ENCODE measurements at regions not wholly inside any gene's neighbourhood (a gene's known extent, or its start where the extent isn't known, plus 50 kb on each side); places are given as distances from the start of the nearest gene placed in this dataset.

DNA sequence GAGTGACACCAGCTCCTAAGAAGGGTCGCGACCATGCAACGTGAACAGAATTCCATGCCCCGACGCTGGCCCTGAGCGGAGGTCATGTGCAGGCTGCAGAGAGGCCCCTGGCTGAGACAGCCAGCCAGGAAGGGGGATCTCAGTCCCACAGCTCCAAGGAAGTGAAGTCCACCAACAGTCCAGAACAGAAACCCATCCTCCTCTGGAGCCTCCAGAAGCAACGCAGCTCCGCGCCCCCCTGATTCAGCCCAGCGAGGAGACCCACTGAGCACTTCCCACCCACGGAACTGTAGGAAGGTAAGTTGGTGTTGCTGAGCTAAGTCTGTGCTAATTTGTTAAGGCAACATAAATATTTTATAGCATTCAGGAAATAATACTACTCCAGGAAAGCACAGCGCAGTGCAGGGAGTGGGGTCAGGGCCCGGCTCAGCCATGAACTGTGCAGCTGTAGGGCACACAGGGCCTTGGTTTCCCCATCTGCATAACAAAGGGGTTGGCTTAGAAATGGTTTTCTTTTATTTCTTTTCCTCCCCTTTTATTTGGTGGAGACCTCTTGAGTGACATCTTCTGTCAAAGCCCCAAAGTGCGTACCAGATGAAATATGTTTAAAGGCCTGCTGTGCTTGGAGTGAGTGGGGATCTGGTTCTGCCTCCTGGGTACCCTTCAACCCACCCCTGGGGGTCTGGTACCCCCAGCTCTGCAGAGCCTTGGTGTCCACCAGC is 241.1 kb upstream of the PMEPA1 start:
- Histone ChIP-seq H3K4me3 (replicated peaks in 1 of 2; ENCODE audit: low read depth in 1 of 2, low read length in 2 of 2) (no peak overlapping the region), H3K27me3 (ENCODE audit: insufficient read depth, low read length) (0 out of 2 replicates have a peak, but pooled peaks cover 3% of the 10 kb centered on the region), H3K27ac (ENCODE audit: low read depth, low read length) (no peak overlapping the region), H3K79me2 (ENCODE audit: insufficient read depth, low read length) (no peaks in the 10 kb centered on the region), H4K20me1 (ENCODE audit: insufficient read depth) (no peaks in the 10 kb centered on the region), H3K9me3 (ENCODE audit: control insufficient read depth in 1 of 2, insufficient read depth in 1 of 2, low read depth in 1 of 2, low read length in 2 of 2) (no peaks in the 10 kb centered on the region), H3K4me2 (ENCODE audit: low read length) (no peak overlapping the region), H3K9ac (ENCODE audit: low read length) (no peak overlapping the region), H3K9me2 (ENCODE audit: insufficient read depth) (no peaks in the 10 kb centered on the region), H2AFZ (ENCODE audit: low read depth, low read length, poor library complexity, severe bottlenecking) (no peak overlapping the region), H3K4me1 (ENCODE audit: control insufficient read depth in 1 of 2, insufficient read depth in 2 of 2, low read length in 2 of 2) (no peaks in the 10 kb centered on the region), H3K36me3 (ENCODE audit: control insufficient read depth in 1 of 2, insufficient read depth in 2 of 2, low read length in 2 of 2) (no peaks in the 10 kb centered on the region)
- CTCF ChIA-PET, result no interaction called here
- POLR2A ChIA-PET, result no interaction called here
- TF ChIP-seq FOSL1 (IDR thresholded peaks at IDR 0.05; ENCODE audit: low read depth) (no peak), TCF7L2 (IDR thresholded peaks at IDR 0.05; ENCODE audit: borderline replicate concordance, extremely low read depth, insufficient read depth, insufficient read length) (no peak), SP1 (IDR thresholded peaks at IDR 0.05; ENCODE audit: low read depth) (no peak), POLR2A (IDR thresholded peaks at IDR 0.05; ENCODE audit: borderline replicate concordance, extremely low read depth, insufficient read depth, insufficient read length) (no peak), JUND (IDR thresholded peaks at IDR 0.05) (no peak), SIN3A (IDR thresholded peaks at IDR 0.05; ENCODE audit: low read depth) (no peak)
- RAD21 ChIA-PET (ENCODE audit: low non-redundant PET in 1 of 2, low total read pairs in 2 of 2, uncharacterized antibody in 2 of 2, unreplicated experiment in 2 of 2), result no interaction called here
- no peak for DNase-seq (ENCODE audit: low read depth, low spot score)
- no peak for ATAC-seq
- intact Hi-C loops (cut with micrococcal nuclease), result no loop called here
- BruUV-seq (replicated peaks), result no TSS peak

DNA sequence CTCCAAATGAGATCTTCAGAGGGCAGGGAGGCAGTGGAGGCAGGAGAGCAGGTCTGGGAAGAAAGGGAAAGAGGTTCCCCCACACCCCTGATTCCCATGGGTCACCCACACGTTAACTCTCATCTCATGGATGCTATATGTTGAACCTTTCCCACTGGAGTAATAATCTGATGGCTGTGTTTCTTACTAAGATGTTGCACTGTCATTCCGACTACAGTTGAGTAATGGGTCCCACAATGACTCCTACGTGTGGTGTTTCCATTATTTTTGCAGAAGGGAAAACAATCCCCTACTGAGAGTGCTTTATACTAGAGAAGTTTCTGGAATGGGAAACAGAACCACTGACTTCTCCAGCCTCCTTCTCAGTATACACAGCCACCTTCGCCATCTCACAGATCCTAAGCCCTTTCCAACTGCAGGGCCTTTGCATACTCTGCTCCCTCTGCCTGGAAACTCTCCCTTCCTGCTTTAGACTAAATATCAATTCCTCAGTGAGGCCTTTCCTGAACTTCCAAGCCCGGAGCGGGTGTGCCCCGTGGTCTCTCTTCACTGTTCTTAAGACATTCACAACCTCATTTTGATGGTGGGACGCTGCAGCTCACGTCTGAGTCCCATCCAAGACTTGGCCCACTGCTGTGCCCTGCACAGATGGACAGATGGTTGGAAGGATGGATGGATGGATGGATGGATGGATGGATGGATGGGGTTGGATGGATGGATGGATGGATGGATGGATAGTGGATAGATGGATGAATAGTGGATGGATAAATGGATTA is 238.6 kb upstream of the PMEPA1 start:
- Histone ChIP-seq H3K36me3 (ENCODE audit: control insufficient read depth in 1 of 2, insufficient read depth in 2 of 2, low read length in 2 of 2) (no peaks in the 10 kb centered on the region), H2AFZ (ENCODE audit: low read depth, low read length, poor library complexity, severe bottlenecking) (no peak overlapping the region), H4K20me1 (ENCODE audit: insufficient read depth) (no peaks in the 10 kb centered on the region), H3K4me1 (ENCODE audit: control insufficient read depth in 1 of 2, insufficient read depth in 2 of 2, low read length in 2 of 2) (no peaks in the 10 kb centered on the region), H3K9ac (ENCODE audit: low read length) (no peak overlapping the region), H3K79me2 (ENCODE audit: insufficient read depth, low read length) (no peaks in the 10 kb centered on the region), H3K4me3 (replicated peaks in 1 of 2; ENCODE audit: low read depth in 1 of 2, low read length in 2 of 2) (no peak overlapping the region), H3K9me3 (ENCODE audit: control insufficient read depth in 1 of 2, insufficient read depth in 1 of 2, low read depth in 1 of 2, low read length in 2 of 2) (no peaks in the 10 kb centered on the region), H3K9me2 (ENCODE audit: insufficient read depth) (no peaks in the 10 kb centered on the region), H3K27me3 (ENCODE audit: insufficient read depth, low read length) (0 out of 2 replicates have a peak, but pooled peaks cover 3% of the 10 kb centered on the region), H3K4me2 (ENCODE audit: low read length) (no peak overlapping the region), H3K27ac (ENCODE audit: low read depth, low read length) (no peak overlapping the region)
- BruUV-seq (replicated peaks), result no TSS peak
- ChIA-PET RAD21 (ENCODE audit: low non-redundant PET in 1 of 2, low total read pairs in 2 of 2, uncharacterized antibody in 2 of 2, unreplicated experiment in 2 of 2) (no interaction called here), CTCF (no interaction called here), POLR2A (no interaction called here)
- ATAC-seq (no peak), DNase-seq (ENCODE audit: low read depth, low spot score) (no peak)
- intact Hi-C loops (cut with micrococcal nuclease), result no loop called here
- TF ChIP-seq SP1 (IDR thresholded peaks at IDR 0.05; ENCODE audit: low read depth) (no peak), FOSL1 (IDR thresholded peaks at IDR 0.05; ENCODE audit: low read depth) (no peak), POLR2AphosphoS5 (IDR thresholded peaks at IDR 0.05; ENCODE audit: low read depth, low read length) (no peak), EZH2 (IDR thresholded peaks at IDR 0.05) (no peak), SRF (IDR thresholded peaks at IDR 0.05; ENCODE audit: low read depth) (no peak), EZH2phosphoT487 (IDR thresholded peaks at IDR 0.05; ENCODE audit: borderline replicate concordance) (no peak), RAD21 (IDR thresholded peaks at IDR 0.05; ENCODE audit: low read depth) (no peak), ZNF274 (IDR thresholded peaks at IDR 0.05; ENCODE audit: low read depth, low read length) (no peak), TCF7L2 (IDR thresholded peaks at IDR 0.05; ENCODE audit: borderline replicate concordance, extremely low read depth, insufficient read depth, insufficient read length) (no peak)
- TF ChIP-seq, protein P1, sequence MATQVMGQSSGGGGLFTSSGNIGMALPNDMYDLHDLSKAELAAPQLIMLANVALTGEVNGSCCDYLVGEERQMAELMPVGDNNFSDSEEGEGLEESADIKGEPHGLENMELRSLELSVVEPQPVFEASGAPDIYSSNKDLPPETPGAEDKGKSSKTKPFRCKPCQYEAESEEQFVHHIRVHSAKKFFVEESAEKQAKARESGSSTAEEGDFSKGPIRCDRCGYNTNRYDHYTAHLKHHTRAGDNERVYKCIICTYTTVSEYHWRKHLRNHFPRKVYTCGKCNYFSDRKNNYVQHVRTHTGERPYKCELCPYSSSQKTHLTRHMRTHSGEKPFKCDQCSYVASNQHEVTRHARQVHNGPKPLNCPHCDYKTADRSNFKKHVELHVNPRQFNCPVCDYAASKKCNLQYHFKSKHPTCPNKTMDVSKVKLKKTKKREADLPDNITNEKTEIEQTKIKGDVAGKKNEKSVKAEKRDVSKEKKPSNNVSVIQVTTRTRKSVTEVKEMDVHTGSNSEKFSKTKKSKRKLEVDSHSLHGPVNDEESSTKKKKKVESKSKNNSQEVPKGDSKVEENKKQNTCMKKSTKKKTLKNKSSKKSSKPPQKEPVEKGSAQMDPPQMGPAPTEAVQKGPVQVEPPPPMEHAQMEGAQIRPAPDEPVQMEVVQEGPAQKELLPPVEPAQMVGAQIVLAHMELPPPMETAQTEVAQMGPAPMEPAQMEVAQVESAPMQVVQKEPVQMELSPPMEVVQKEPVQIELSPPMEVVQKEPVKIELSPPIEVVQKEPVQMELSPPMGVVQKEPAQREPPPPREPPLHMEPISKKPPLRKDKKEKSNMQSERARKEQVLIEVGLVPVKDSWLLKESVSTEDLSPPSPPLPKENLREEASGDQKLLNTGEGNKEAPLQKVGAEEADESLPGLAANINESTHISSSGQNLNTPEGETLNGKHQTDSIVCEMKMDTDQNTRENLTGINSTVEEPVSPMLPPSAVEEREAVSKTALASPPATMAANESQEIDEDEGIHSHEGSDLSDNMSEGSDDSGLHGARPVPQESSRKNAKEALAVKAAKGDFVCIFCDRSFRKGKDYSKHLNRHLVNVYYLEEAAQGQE (IDR thresholded peaks at IDR 0.05; ENCODE audit: low read depth), result no peak
- TF ChIP-seq, protein P2, sequence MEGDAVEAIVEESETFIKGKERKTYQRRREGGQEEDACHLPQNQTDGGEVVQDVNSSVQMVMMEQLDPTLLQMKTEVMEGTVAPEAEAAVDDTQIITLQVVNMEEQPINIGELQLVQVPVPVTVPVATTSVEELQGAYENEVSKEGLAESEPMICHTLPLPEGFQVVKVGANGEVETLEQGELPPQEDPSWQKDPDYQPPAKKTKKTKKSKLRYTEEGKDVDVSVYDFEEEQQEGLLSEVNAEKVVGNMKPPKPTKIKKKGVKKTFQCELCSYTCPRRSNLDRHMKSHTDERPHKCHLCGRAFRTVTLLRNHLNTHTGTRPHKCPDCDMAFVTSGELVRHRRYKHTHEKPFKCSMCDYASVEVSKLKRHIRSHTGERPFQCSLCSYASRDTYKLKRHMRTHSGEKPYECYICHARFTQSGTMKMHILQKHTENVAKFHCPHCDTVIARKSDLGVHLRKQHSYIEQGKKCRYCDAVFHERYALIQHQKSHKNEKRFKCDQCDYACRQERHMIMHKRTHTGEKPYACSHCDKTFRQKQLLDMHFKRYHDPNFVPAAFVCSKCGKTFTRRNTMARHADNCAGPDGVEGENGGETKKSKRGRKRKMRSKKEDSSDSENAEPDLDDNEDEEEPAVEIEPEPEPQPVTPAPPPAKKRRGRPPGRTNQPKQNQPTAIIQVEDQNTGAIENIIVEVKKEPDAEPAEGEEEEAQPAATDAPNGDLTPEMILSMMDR (IDR thresholded peaks at IDR 0.05 in 2 of 3, conservative IDR thresholded peaks at IDR 0.05 in 1 of 3; ENCODE audit: borderline replicate concordance in 1 of 3, insufficient read depth in 1 of 3, low read depth in 2 of 3, low read length in 2 of 3), result no peak

Data from HCT116 (cell line).